ENCODE measurements at regions not wholly inside any gene's neighbourhood (a gene's known extent, or its start where the extent isn't known, plus 50 kb on each side); places are given as distances from the start of the nearest gene placed in this dataset.
"Not testable (repeated sequence)": the region's sequence is repeated elsewhere in the genome, so short reads cannot be mapped to it uniquely, and the experiment has no call there.

- intact Hi-C loops (cut with micrococcal nuclease): not testable (repeated sequence)
Observed at GRCh38 chr15:84152381-84152979, 83.1 kb upstream of the GOLGA6L4 start.

- intact Hi-C loops (cut with micrococcal nuclease): not testable (repeated sequence)
Observed at GRCh38 chr15:84153655-84154140, 81.9 kb upstream of the GOLGA6L4 start.

GRCh38 chr15:84154314-84154713 is 81.3 kb upstream of the GOLGA6L4 start:
- intact Hi-C loops (cut with micrococcal nuclease): not testable (repeated sequence)

- intact Hi-C loops (cut with micrococcal nuclease): not testable (repeated sequence)
Observed at GRCh38 chr15:84154787-84155186, 80.8 kb upstream of the GOLGA6L4 start.

GRCh38 chr15:84155792-84156587 is 79.6 kb upstream of the GOLGA6L4 start:
- intact Hi-C loops (cut with micrococcal nuclease): not testable (repeated sequence)

- intact Hi-C loops (cut with micrococcal nuclease): not testable (repeated sequence)
Observed at GRCh38 chr15:84156588-84156840, 79.1 kb upstream of the GOLGA6L4 start.

- intact Hi-C loops (cut with micrococcal nuclease): not testable (repeated sequence)
Observed at GRCh38 chr15:84157056-84157632, 78.4 kb upstream of the GOLGA6L4 start.

- intact Hi-C loops (cut with micrococcal nuclease): not testable (repeated sequence)
Observed at GRCh38 chr15:84157857-84158256, 77.7 kb upstream of the GOLGA6L4 start.

- intact Hi-C loops (cut with micrococcal nuclease): not testable (repeated sequence)
Observed at GRCh38 chr15:84159346-84160269, 76.0 kb upstream of the GOLGA6L4 start.

GRCh38 chr15:84164423-84165292 is 70.9 kb upstream of the GOLGA6L4 start:
- intact Hi-C loops (cut with micrococcal nuclease): not testable (repeated sequence)

- intact Hi-C loops (cut with micrococcal nuclease): not testable (repeated sequence)
Observed at GRCh38 chr15:84170029-84170428, 65.5 kb upstream of the GOLGA6L4 start.

GRCh38 chr15:84173231-84173610 is 62.4 kb upstream of the GOLGA6L4 start:
- intact Hi-C loops (cut with micrococcal nuclease): not testable (repeated sequence)

Measured in T-helper 1 cell treated with Interleukin-12 subunit alpha and Interleukin-12 subunit beta and Interleukin-4 antibody, amounts not matched to agents 30 ng/mL and 1 ng/mL, for 36 hours (primary cell).